ENCODE measurements at regions not wholly inside any gene's neighbourhood (a gene's known extent, or its start where the extent isn't known, plus 50 kb on each side); places are given as distances from the start of the nearest gene placed in this dataset.
"Not testable (repeated sequence)": the region's sequence is repeated elsewhere in the genome, so short reads cannot be mapped to it uniquely, and the experiment has no call there.

DNA sequence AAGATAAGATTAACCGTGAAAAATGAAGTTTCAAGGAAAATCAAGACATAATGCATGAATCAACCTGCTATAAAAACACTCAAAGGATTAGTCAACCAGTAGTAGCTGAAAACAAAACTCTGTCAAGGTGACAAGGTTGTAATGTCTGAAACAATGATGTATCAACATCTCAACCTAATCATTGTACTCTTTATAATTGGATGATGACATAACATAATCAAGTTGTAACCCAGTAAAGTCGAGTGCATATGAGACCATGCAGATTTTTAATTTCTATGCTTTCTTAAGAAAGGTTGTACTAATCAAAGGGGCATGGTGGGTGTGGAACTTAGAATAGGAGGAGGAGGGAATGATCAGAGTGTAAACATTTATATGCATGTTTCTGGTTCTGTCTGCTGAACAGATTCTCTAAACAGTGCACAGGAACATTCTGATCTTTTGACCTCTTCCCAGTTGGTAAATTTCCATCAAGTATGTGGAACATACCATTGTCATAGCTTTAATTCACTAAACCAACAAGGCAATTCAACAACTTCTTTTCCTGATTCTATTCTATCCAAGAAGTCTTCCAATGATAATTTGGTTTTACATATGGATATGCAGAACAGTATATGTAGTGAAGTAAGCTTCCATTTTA is 253.7 kb downstream of the TTC6 start:
- DNase-seq: no peak

DNA sequence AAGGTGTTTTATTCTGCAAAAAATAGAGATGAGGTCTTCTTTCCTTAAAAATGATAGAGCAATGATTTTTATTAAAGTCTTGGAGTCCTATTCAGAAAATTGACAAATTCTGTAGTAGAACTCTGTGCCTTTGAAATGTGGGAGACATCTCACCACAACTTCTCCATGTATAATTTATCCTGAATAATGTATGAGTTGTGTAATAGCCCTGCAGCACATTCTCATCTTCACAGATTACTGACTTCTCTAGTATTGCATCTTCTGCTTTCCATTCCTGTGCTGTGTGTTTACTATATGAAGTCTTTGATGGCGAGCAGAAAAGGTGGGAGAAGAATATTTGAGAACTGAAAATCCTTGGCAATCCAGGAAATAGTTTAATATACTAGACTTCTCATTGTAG is 255.6 kb downstream of the TTC6 start:
- DNase-seq: no peak

DNA sequence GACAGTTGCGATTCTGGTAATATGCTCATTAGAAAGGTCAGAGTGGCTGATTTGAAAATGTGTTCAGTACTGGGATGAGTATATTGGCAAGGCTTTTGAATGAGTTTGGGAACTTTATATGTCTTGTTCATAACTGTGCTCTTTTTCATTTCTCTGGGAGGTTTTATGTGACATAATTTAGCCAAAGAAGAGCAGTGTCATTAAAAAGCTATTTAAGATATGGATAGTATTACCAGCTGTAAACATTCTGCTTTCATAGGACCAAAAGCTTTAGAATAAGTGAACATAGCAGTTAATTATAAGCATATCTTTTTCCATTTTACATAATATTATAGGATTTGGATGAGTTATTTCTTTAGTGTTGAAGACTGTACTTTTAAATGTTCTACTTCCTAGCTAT is 260.4 kb downstream of the TTC6 start:
- no peak for DNase-seq

DNA sequence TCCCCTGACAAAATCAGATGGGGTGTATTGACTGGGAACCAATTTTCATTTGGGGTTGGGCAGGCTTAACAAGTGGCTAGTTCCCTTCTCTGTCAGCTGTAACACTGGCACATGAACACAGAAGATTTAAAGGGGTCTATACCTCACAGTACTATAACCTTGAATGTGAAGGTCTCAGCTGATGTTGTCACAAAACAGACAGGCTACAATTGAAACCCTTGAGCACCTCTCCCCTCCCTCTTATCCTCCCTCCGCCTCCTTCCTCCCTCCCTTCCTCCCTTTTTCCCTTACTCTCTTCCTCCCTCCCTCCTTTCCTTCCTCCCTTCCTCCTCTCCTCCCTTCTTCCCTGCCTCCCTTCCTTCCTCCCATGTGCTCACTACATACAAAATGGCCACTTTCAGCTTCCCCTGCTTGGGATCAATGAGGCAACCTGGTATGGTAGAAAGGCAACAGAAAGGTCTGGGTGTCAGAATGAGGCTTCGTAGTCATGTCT is 262.4 kb downstream of the TTC6 start:
- no peak for DNase-seq

DNA sequence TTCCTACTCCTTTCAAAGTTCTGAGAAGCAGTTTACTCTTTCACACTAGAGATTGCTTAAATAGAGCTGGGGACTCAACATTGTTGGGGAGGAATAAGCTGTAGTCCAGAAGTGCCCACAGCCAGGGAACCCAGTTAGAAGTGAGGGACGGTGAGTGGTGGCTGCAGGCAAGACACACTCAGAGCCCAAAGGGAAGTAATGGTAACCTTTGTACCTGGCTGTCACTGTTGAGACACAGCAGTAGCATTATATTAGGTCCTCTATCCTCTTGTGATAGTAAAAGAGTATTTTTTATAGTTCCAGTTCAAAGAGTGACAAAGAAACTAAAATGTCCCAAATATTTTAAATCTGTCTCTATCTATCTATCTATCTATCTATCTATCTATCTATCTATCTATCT is 263.3 kb downstream of the TTC6 start:
- no peak for DNase-seq

DNA sequence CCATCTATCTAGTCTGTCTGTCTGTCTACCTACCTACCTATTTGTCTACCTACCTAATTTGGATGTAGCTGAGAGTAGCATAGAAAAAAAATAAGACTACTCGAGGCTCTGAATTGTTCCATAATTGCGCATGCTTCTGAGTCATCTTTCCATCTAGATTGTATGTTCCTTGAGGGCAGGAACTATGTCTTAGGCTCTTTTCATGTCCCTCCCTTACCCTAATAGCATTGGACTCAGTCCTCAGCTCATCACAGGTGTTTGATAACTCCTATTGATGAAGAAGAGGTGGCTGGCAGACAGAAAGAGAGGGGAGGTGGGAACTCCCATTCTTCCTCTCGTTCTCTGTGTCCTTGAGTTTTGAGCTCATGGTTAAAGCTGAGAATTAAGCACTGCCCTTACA is 263.7 kb downstream of the TTC6 start:
- DNase-seq: no peak

DNA sequence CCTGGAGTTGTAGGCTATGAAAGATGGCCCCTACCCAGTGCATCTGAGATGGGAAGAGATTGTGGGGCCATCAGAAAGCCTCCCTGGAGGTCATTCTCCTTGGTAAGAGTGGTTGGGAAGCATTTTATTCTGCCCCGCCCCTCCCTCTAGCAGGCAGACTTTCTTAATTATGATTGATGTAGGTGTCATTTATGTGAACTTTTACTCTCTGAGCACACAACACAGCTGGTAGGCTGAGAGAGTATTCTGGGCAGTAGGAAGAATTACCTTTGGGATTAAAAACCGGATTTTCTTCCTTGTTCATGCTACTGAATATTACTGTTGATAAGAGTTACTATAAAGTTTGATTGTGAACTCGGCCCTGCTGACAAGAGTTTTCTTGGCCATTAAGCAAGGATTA is 266.8 kb downstream of the TTC6 start:
- DNase-seq: no peak

DNA sequence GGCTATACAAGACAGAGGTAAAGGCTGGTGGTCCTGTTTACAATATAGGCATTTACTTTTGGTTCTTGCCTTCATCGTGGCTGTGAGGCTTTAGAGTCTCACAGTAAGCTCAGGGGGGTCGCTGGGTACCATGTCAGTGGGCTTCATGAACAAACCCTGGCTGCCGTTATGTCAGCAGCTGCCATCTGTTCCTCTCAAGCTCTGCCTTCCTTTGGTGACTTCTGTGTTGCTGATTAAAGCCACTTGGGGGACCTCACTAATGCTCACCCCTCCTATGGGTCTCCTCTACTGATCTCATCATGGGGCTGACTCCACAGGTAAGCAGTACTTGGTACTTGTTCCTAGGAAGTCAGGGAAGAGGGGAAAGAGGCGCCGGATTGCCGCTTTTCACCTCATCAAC is 268.7 kb downstream of the TTC6 start:
- no peak for DNase-seq

DNA sequence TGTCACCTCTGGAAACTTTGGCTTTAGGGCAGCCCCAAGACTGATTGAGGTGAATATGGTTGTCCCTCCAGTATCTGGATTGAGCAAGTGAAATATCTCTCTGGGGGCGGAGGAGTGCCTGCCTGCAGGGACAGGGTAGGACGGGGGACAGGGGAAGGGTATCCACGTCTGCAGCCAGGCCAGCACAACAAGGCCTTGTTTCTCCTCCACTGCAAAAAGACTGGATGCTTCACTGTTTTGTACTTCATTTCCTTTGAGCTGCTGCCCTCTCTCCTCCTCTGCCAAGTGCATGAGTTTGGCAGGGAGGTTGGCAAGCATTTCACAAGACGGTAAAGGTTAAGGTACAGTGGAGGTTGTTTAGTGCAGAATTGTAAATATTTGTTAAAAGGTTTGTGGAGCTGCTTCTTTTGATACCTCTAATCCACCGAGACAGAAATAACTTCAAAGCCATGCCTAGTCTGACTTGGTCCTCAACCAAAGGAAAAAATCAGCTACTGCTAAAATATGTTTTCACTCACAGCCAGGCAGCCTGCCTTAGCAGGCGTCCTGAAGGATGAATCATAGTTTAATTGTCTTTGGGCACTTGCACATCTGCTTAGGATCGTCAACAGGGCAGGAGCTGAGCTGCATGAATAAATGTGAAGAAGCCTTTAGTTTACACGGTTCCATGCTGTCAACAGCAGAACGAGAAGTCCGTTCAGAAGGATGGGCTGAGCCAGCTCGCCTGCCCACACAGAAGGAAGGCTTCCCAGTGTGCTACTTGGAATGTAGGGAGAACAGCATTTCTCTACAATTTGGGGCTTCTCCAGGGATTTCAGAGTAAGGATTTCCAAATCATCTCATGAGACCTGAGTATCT is 269.7 kb downstream of the TTC6 start:
- DNase-seq: no peak

DNA sequence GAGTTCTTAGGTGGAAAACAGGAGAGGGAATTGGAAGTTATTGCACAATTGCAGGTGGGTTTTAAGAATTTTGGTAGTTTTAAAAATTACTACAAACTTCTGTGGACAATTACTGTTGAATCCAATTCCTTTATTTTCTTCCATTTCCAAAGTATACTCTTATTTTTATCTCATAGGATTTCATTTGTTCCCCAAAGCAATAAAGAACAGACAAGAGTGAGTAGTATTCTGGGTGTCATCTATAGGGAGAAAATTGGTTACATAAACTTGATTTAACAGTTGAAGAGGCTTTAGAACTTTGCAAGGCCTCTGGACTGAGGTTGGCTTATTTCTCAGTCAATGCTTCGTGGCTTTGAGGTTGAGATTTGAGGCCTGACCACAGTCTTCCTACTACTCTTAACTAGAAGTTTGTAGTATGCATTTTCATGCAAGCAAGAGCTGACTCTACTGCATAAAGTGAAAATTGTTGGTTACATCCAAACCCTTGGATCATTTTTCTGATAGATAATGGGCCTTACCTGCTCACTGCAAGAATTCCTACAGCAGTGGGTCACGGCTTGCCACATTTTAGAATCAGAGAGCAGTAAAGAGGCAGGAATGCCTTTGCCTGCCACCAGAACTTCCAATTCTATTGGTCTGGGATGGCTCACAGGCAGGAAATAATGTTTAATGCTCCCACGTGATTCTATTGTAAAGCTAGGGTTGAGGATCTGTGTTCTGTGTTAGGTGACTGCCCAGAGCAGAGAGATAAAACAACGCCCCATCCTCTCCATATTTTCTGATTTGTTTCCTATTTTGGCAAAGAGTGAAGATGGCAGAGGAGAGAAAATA is 270.5 kb downstream of the TTC6 start:
- DNase-seq: no peak

DNA sequence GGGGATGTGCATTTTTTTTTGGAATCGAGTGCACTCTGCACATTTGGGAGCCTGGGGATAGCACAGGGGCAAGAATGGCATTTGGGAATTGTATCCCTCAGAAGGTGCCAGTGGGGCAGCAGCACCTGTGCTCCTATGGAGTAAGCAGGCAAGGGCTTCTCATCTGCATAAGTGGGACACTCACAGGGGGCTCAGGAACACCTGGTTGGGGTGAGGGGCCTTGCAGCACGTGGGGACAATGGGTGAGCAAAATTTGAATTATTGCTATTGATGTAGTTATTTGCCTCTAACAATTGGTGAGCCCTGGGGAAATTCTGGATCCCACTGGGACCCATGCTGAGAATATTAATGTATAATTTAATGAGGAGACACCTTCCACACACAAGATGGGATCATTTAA is 274.2 kb downstream of the TTC6 start:
- DNase-seq: no peak

DNA sequence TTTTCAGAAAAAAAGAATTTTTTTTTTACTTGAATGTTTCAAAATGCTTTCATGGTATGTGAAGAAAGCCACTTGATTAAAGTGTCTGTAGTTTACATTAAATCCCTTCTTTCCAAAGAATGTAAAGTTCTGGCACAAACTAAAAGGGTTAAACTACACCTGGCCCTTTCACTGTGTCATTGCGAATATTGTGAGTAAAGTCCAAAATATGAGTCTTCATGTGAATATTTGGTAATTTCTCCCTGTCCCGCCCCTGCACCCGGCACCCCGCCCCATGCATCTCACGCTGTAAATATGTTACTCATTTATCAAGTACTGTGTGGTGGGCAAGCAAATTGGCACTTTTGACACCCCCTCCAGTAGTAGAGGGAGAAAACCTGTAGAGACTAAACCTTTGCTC is 274.7 kb downstream of the TTC6 start:
- DNase-seq: no peak

DNA sequence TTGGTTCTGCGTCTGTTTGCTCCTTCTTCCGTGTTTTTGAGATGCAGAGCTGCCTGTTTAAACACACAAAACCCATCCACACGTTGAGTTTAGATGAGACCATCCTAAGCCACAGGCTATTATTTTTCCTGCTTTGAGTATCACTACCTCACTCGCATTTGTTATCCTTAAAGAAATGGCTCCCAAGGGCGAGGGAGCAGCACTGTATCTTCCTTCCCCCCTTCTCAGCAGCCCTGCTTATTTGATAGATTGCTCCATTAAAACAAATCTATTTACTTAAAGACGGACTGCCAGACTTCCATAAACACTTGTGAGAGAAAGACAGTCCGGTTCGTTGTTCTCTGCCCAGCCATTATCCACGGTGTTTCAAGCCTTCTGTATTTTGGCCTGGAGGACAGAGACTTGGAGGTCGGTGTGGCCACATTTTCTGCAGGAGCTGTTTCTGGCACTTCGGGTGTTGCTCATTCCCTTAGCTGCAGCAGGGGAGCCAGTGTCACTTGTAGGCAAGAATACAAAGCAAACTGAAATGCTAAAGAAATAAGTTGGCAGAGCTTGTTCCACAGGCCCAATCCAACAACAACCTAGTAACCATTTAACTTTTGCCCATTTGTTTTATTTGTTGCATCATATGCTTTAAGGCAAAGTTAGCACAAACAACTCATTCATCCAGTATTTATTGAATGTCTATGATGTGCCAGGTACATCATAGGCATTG is 275.4 kb downstream of the TTC6 start:
- DNase-seq: no peak

DNA sequence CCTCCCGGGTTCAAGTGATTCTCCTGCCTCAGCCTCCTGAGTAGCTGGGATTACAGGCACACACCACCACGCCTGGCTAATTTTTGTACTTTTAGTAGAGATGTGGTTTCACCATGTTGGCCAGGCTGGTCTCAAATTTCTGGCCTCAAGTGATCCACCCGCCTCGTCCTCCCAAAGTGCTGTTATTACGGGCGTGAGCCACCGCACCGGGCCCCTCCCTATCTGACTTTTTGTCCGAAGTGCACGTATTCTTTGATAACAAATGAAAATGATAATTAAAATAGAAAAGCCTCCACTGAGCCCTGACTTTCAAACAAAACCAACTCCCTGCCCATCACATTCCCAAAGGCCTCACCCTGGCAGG is 278.6 kb downstream of the TTC6 start:
- not testable (repeated sequence) for DNase-seq

DNA sequence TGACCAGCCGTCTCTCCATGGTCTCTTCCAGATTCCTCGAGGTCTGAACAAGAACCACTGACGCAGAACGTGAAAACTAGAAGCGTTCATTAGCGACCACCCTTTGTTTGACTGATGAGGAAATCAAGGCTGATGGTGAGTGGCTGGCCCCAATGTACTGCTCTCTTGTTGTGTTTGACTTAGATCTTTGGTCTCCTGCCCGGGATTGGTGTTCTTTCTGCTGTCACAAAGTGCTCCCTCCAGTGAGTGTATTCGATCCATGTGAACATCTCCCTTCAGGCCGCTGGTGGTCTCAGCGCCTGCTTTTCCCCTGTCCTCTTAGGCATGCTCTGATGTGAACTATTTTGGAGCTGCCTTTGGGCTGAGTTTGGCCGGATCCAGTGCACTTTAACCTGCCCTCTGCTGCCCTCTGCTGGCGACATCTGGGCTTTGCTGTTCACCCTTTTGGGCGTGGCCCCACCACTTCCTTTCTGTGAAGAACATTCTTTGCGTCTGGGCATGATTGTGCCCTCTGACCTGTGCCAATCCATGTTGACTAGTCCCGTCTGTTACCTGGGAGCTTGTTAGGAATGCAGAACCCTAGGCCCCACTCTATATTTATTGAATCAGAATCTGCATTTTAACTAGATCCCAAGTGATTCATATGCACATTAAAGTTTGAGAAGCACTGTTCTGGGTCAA is 279.1 kb downstream of the TTC6 start:
- DNase-seq: no peak

DNA sequence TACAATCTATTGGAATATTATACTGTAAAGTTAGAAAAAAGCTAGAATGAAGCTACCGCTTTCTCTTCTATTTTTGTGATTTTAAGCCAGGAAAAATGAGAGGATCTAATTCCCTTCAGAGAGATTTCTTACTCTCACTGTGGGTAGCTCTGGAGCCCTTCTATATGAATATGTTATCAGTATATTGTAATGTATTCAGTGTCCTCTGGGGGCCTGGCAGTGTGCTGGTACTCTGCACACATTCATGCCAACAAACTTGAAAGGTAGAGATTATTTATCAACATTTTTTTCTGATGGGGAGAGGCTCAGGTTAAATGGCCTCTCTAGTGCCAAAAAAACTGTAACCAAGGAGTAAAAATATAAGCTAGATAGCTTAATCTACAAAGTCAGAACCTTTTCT is 292.8 kb downstream of the TTC6 start:
- DNase-seq: no peak

DNA sequence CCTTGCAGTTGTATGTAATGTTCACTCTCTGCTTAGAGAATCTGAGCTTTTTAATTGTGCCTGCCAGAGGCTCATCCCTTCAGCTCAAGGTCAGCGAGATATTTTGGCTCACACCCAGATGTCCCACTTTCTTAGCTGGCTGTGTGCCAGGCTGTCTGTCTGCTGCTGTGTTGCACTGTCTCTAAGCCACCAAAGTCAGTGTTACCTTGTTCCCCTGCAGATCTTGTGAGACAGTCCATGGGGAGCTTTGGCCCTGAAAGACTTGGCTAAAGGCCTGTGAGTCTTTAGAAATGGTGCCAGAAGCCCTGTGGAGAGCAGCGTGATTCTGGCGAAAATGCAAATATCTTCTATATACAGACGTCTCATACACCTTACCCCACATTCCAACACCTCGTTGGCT is 293.7 kb downstream of the TTC6 start:
- no peak for DNase-seq

DNA sequence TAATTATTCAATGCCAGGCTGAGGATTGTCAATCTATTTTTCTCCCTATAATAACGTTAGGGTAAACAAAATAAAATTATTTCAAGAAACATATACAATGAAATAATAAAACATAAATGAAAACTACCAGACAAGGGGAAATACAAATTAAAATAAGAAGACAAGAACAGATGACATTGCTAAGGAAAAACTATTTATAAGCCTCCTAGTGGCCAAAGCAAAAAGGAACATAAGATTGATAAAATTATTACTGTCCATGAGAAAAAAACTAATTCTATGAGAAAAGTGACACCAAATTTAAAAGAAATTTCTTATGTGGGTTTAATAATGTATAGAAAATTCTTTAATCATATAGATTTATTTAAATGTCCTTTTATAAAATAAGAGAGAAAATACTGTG is 294.7 kb downstream of the TTC6 start:
- DNase-seq: no peak

DNA sequence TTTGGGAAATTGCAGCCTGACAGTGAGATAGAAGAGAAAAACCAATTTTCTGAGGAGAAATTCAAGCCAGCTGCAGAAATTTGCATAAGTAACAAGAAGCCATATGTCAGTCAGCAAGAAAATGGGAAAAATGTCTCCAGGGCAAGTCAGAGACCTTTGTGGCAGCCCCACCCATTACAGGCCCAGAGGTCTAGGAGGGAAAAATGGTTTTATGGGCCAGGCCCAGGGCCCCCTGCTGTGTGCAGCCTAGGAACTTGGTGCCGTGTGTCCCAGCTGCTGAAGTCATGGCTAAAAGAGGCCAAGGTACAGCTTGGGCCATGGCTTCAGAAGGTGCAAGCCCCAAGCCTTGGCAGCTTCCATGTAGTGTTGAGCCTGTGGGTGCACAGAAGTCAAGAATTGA is 296.1 kb downstream of the TTC6 start:
- DNase-seq: not testable (repeated sequence)

DNA sequence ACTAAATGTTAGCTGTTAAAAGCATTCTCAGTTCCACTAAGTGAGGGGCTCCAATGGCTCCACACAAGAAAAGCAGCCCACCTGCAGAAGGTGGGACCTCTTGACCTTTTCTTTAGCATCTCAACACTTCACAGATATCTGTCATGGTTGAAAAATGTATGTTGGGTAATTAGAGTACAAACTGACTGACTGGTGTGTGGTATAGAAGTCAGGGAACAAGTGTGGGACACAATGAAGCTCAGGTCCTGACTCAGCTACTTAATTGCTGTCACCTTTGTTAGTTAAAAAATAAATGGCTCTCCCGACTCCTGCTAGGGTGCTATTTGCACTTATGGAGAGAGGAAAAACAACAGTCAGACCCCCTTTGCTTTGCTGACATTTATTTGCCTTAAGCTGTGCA is 299.0 kb downstream of the TTC6 start:
- no peak for DNase-seq

DNA sequence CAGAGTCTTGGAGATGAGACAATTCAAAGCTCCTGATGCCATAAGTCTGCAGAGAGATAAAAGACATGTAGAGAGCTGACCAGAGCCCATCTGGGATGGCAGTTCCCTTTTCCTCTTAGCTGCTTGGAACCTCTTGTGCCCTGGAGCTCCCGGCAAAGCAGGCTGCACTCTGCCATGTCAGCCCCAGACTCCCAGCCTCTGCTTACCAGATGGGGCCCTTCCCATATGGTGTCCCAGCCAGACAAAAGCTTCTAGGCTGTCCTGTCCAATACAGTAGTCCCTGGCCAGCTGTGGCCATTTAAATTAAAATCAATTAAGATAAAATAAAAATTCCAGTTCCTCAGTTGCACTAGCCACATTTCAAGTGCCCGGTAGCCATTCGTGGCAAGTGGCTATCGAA is 303.9 kb downstream of the TTC6 start:
- no peak for DNase-seq

DNA sequence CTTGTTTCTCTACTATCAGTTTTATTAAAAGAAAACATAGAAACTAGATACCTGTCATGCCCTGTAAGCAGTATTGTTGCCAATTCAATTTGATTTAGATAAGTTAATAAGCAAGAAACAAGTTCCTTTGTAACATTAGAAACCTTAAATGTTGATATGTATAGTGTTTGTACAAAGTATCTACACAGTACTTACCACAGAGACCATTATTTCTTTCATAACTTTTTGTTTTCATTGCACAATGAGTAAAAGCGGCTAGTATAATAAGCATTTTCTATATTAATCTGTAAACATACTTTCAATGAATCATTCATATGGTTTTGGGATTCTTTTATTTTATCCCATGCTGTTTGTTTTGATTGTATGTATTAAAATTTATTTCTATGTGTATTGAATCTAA is 305.1 kb downstream of the TTC6 start:
- DNase-seq: no peak

DNA sequence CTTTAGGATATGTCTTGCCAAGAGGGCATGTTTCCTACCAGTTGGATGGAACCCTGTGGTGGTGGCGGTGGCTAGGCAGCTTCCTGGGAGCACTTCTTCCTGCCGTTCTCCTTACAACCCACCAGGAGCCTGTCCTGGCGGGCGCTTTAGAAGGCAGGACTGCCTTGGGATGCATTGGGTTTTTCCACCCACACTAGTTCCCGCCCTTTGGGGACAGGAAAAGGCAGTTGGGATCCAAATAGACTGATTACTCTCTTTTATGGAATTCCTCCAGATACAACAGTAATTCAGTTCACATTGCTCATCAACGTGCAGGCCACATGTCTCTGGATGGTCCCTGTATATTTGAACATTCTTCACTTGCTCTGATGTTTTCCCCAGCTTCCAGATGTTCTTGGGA is 305.7 kb upstream of the SSTR1 start:
- DNase-seq: no peak

Data from NCI-H1436 treated with DMSO at 0.1 percent for 48 hours (cell line).